Panc1 (cell line): ENCODE measurements at regions not wholly inside any gene's neighbourhood (a gene's known extent, or its start where the extent isn't known, plus 50 kb on each side); places are given as distances from the start of the nearest gene placed in this dataset.
A peak's percentile ranks its signal among the peaks of the same experiment; 100 is the strongest.

ENCODE experiments used
- ATAC-seq: fragments of 200-7000 bp; cut with Tn5 transposase; 2 replicates; pipeline ENCODE4 v1.9.1; 2020; ENCODE audit warnings: mild to moderate bottlenecking, moderate library complexity
- BruUV-seq: library from RNA; stranded (reverse); fragments of 400-500 nt; replicated peaks from 2 replicates; lab custom pipeline; 2021; lab: Mats Ljungman, UMichigan
- CTCF ChIA-PET: fragments of 300-600 bp; sonication (Branson Sonifier 250); formaldehyde crosslinking; loops from one replicate; lab custom pipeline; 2022; ENCODE audit warnings: antibody characterized with exemption; lab: Charles Lee
- POLR2A ChIA-PET: fragments of 300-600 bp; sonication (Branson Sonifier 250); formaldehyde crosslinking; loops from one replicate; lab custom pipeline; 2022; ENCODE audit warnings: antibody characterized with exemption; lab: Charles Lee
- DNase-seq: peaks from one replicate; pipeline ENCODE4 v3.0.0-alpha.2; 2010; ENCODE audit warnings: low read depth, low spot score
- H3K27ac ChIP-seq: 2 replicates; pipeline ENCODE4 v1.5.1; 2011; ENCODE audit warnings: mild to moderate bottlenecking, low read length, inconsistent platforms
- H3K27me3 ChIP-seq: fragments of 200-500 bp; sonication (Bioruptor generic); 2 replicates; pipeline ENCODE4 v1.6.0; 2014; ENCODE audit warnings: low read length, inconsistent platforms; ENCODE audit not compliant: control insufficient read depth, insufficient read depth
- H3K36me3 ChIP-seq: fragments of 200-500 bp; sonication (Bioruptor generic); 2 replicates; pipeline ENCODE4 v1.5.1; 2014; ENCODE audit warnings: inconsistent platforms, mild to moderate bottlenecking, low read length, moderate library complexity; ENCODE audit not compliant: control insufficient read depth, insufficient read depth
- H3K4me1 ChIP-seq: 2 replicates; pipeline ENCODE4 v1.5.1; 2011; ENCODE audit warnings: inconsistent platforms, mild to moderate bottlenecking, low read length, moderate library complexity; ENCODE audit not compliant: control insufficient read depth, insufficient read depth
- H3K4me3 ChIP-seq, 2 experiments: 2 replicates each; pipeline ENCODE4 v1.5.1; 2011 to 2012; ENCODE audit warnings: low read depth in 2 of 2, low read length in 2 of 2, mild to moderate bottlenecking in 2 of 2, inconsistent platforms in 1 of 2, moderate library complexity in 1 of 2
- H3K9me3 ChIP-seq: fragments of 200-500 bp; sonication (Bioruptor generic); 2 replicates; pipeline ENCODE4 v1.5.1; 2014; ENCODE audit warnings: low read depth, mild to moderate bottlenecking, inconsistent platforms, low read length, moderate library complexity; ENCODE audit not compliant: control insufficient read depth, insufficient read depth
- CTCF ChIP-seq: fragments of 450-650 bp; IDR thresholded peaks from 2 replicates; pipeline ENCODE4 v1.5.1; 2017; ENCODE audit warnings: mild to moderate bottlenecking
- POLR2AphosphoS5 ChIP-seq: IDR thresholded peaks from 2 replicates; pipeline ENCODE4 v1.6.1; 2012; ENCODE audit warnings: mild to moderate bottlenecking, low read depth, low read length, moderate library complexity
- REST ChIP-seq, 2 experiments: IDR thresholded peaks; 2 replicates each; pipeline ENCODE4 v1.6.1; 2011 to 2012; ENCODE audit warnings: low read depth in 2 of 2, control low read depth in 1 of 2, low read length in 1 of 2, mild to moderate bottlenecking in 1 of 2, moderate library complexity in 1 of 2; ENCODE audit not compliant: insufficient read depth in 1 of 2
- SIN3A ChIP-seq: IDR thresholded peaks from 2 replicates; pipeline ENCODE4 v1.6.1; 2012; ENCODE audit warnings: low read depth, mild to moderate bottlenecking, low read length, moderate library complexity, borderline replicate concordance; ENCODE audit not compliant: insufficient read depth
- TCF7L2 ChIP-seq: IDR thresholded peaks from 2 replicates; pipeline ENCODE4 v1.6.1; 2011; ENCODE audit warnings: mild to moderate bottlenecking, low read depth, low read length, inconsistent platforms
- in situ Hi-C: cut with HindIII; loops from 2 replicates; pipeline ENCODE4 v1.10.0; 2016; ENCODE audit warnings: low sequenced_read_pairs, low pct_unique_long_range_greater_than_20kb
- intact Hi-C: fragments of 100-400 bp; cut with micrococcal nuclease; formaldehyde crosslinking; loops from one replicate; pipeline ENCODE4 v1.10.0; 2022; ENCODE audit not compliant: unreplicated experiment

- no TSS peak for BruUV-seq
- DNase-seq (no peak), ATAC-seq (peak; percentile 49)
- TF ChIP-seq SIN3A = 0 out of 2 replicates have a peak, but pooled peaks have one; percentile 50
- no peak for TF ChIP-seq REST (IDR thresholded peaks at IDR 0.05; ENCODE audit: insufficient read depth in 1 of 2, low read depth in 2 of 2, low read length in 1 of 2)
- no peak for TF ChIP-seq TCF7L2
- H3K4me1 ChIP-seq = peaks cover 30% of the 10 kb centered on the region
- peak overlapping the region; percentile 98 for H3K27ac ChIP-seq
- ChIA-PET CTCF (interaction anchor here (0.6 to 0.8 kb wide), 3 partner anchors 20 to 70 kb away, joined by 3 to 7 read pairs (median 6); no protein-coding TSS in a partner anchor), POLR2A (interaction anchor here (0.7 to 1.2 kb wide), 3 partner anchors 12 to 150 kb away, joined by 3 read pairs; no protein-coding TSS in a partner anchor)
- intact Hi-C loops (loop anchor here (2.0 to 10.0 kb wide), 3 partner anchors 192 to 315 kb away; partner anchors contain the start of gene MKLN1), in situ Hi-C loops (no loop called here)
- H3K27me3 ChIP-seq = no peaks in the 10 kb centered on the region
- H3K4me3 ChIP-seq = peak overlapping the region; percentile 68 to 94
- no peaks in the 10 kb centered on the region for H3K36me3 ChIP-seq
- H3K9me3 ChIP-seq = no peaks in the 10 kb centered on the region
These were observed 217.8 kb upstream of the MKLN1 start for GRCh38 chr7:131109759-131110296.

GRCh38 chr7:131110297-131111080 is 217.2 kb upstream of the MKLN1 start:
- no peak for DNase-seq
- Histone ChIP-seq H3K36me3 (no peaks in the 10 kb centered on the region), H3K9me3 (no peaks in the 10 kb centered on the region), H3K27ac (peak overlapping the region; percentile 74), H3K4me3 (peak overlapping the region; percentile 68 to 94), H3K27me3 (no peaks in the 10 kb centered on the region), H3K4me1 (peaks cover 24% of the 10 kb centered on the region)
- TF ChIP-seq REST (IDR thresholded peaks at IDR 0.05; ENCODE audit: insufficient read depth in 1 of 2, low read depth in 2 of 2, low read length in 1 of 2) (no peak), TCF7L2 (no peak), POLR2AphosphoS5 (no peak), CTCF (no peak), SIN3A (no peak)
- intact Hi-C loops = loop anchor here (2.0 kb wide), 1 partner anchor 216 kb away; the partner anchor contains the start of gene MKLN1
- TSS peak; percentile 57 for BruUV-seq
- CTCF ChIA-PET = interaction anchor here (0.7 kb wide), 1 partner anchor 19 kb away, joined by 3 read pairs; no protein-coding TSS in a partner anchor
- POLR2A ChIA-PET = interaction anchor here (0.7 kb wide), 1 partner anchor 119 kb away, joined by 3 read pairs; no protein-coding TSS in a partner anchor
- ATAC-seq = peak; percentile 22
- in situ Hi-C loops = no loop called here
